NCI-H187 (cell line): ENCODE measurements at regions not wholly inside any gene's neighbourhood (a gene's known extent, or its start where the extent isn't known, plus 50 kb on each side); places are given as distances from the start of the nearest gene placed in this dataset.

Source experiments
- DNase-seq, 2 experiments: peaks; one replicate each; lab custom pipeline; 2025; lab: John Stamatoyannopoulos, UW

DNA sequence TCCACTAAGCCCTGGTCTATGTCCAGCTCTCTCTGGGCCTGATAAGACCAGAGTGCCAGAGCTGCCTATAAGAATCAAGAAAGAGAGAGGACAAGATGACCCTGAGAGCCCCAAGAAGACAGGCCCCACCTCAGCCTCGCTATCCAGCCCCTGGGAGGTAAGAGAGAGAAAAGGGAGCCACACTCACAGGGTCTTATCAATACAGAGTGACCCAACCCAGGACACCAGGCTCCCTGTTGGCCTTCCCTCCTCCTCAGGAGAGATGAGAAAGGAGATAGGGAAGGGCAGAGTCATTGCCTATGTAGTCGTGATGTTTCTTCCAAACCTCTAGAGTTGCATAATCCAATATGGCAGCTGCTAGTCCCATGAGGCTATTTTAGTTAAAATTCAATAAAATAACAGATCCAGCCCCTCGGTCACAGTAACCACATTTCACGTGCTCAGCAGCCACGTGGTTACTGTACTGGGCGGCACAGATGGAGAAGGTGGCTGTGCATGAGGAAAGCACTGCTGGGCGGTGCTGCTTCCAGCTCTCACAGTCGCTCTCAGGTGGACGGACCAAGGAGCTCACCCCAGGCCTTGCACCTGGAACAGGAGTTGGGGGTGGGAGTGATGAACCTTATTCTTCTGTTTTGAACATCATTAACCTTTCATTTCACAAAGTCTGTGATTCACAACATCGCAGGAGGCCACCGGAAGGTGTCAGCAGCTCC is 525.8 kb downstream of the SHQ1 start:
- no peak for DNase-seq

GRCh38 chr3:72320955-72321303 is 527.3 kb downstream of the SHQ1 start:
- no peak for DNase-seq

- no peak for DNase-seq
These were observed 527.9 kb downstream of the SHQ1 start for GRCh38 chr3:72320095-72320954.

DNA sequence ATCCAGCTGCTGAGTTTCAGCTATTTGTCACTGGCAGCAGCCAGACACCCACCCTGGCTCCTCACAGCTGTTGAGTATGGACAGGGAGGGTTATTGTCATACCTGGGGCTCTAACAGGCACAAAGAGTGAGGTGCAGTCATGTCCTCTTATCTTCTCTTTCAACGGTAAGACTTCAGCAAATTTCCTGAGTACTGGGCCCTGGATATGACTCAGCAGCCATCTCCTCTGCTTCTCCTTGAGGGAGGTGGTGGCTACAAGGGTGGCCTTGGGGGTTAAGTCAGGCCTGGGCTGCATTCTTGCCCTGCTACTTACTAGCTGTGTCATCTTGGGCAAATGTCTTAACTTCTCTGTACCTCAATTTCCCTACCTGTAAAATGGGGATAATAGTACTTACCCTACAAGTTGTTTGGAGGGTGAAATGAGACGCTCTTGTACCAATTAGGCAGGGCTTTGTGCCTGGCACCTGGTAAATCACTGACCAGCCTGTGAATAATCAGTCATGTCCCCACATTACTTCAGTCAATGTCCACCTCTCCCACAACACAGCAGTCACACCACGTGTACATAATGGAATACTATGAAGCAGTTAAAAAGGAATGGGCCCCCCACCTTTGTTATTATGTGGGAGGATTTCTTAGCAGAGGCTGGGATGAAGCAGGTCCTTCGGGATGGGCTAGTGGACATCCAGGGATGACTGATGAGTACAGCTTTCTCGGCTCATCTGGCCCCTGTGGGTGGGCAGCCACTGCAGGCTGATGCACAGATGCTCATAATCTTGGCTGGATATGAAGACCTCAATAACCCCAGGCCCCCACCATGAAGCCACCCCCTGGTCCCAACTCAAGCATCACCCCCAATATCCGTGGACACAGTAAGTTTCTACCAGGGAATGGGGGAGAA is 528.8 kb downstream of the SHQ1 start:
- DNase-seq, result no peak

GRCh38 chr3:72318504-72319193 is 529.6 kb downstream of the SHQ1 start:
- no peak for DNase-seq

DNA sequence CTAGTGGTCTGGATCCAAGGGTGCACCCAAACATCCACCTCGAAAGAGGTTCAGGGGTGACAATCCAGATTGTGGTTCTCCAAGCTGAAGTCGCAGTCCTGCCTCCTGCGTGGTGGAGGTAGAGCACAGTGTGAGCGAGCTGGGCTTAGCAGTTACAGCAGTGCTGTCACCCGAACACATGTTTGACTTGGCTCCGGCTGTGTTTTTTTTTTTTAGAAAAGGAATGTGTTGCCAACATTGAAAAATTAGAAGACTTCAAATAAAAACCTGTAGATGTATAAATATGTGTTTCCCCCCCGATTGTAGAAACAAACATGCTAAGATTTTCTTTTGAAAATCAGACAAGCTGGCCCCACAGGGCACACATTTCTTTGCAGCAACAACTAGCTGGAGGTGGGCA is 530.8 kb downstream of the SHQ1 start:
- DNase-seq, result no peak

- DNase-seq, result no peak
These were observed 531.6 kb downstream of the SHQ1 start for GRCh38 chr3:72316501-72317279.

- no peak for DNase-seq
These were observed 528.4 kb upstream of the PROK2 start for GRCh38 chr3:72313308-72313707.

GRCh38 chr3:72312339-72312738 is 527.4 kb upstream of the PROK2 start:
- DNase-seq, result no peak

DNA sequence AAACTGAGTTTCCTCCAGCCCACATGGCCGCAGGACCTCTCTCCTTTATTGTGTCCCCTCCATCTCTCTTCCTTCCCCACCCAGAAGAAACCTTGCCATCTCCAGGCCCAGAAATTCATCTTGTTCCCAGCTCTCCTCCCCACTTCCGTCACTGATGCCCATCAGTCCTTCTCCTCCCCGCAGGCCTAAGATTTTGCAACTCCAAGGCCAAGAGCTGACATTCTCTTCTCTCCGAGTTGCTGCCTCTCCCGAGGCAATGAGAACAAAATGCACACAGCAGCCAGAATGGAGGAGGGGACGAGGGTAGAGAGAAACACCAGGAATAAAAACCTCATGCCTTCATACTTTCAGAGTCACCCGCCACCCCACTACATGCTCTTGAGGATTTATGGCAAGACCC is 526.5 kb upstream of the PROK2 start:
- DNase-seq, result no peak

GRCh38 chr3:72310419-72311380 is 525.8 kb upstream of the PROK2 start:
- peak; percentile 16 to 31 for DNase-seq

- DNase-seq, result no peak
These were observed 524.9 kb upstream of the PROK2 start for GRCh38 chr3:72309661-72310418.

GRCh38 chr3:72308641-72309040 is 523.7 kb upstream of the PROK2 start:
- DNase-seq, result no peak

DNA sequence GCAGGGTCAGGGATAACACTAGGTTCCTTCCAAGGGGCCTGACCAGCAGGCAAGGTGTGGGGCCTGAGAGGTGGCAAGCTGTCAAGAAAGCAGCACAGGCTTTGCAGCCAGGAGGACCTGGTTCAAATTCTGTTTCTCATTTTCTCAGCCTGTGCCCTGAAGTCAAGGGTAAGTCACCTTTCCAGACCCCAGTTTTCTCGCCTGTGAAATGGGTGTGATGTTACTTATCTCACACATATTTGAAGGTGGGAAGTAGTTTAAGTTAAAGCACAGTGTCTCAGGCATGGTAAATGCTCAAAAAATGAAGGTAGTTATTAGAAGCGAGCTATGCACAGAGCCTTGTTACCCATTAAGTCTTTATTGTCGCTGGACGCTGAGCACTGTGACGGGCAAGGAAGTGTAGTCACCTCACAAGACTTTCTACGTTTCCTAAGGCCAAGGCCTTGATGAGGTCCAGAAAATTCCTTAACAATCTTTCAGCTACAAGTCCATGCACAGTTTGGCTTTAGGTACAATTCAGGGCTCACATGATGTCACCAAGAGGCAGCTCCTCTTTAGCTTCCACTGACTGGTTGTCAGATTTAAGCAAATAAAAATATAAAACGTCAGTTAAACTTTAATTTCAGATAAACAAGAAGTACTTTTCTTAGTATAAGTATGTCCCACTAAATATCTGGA is 522.6 kb upstream of the PROK2 start:
- DNase-seq, result no peak

DNA sequence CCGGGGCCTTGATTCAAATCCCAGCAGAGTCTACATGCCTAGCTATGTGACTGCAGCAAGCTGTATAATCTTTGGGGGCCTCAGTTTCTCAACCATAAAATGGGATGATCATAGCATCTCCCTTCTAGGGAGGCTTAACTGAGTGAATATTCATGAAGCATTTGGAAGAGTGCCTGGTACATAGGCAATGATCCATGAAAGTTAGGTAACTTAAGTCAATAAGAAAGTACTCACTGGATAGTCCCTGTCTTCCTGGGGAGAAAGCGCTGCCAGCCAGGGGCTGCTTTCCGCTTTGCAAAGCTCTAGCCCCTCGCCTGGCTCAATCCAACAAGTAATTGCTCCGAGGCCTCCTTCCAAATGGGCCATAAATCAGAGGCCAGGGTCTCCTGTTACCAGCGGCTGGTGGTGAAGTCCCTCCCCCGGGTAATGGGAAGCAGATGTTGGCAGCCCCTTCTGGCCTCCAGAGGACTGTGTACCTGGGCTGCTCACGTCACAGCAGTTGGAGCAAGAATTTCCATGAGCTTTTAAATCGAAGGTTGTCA is 521.9 kb upstream of the PROK2 start:
- DNase-seq, result peak; percentile 31 to 64

- DNase-seq, result no peak
These were observed 519.0 kb upstream of the PROK2 start for GRCh38 chr3:72303926-72304325.

- DNase-seq, result no peak
These were observed 516.8 kb upstream of the PROK2 start for GRCh38 chr3:72301779-72302178.

GRCh38 chr3:72300621-72301020 is 515.7 kb upstream of the PROK2 start:
- DNase-seq, result no peak
